ENCODE measurements at regions not wholly inside any gene's neighbourhood (a gene's known extent, or its start where the extent isn't known, plus 50 kb on each side); places are given as distances from the start of the nearest gene placed in this dataset.

DNA sequence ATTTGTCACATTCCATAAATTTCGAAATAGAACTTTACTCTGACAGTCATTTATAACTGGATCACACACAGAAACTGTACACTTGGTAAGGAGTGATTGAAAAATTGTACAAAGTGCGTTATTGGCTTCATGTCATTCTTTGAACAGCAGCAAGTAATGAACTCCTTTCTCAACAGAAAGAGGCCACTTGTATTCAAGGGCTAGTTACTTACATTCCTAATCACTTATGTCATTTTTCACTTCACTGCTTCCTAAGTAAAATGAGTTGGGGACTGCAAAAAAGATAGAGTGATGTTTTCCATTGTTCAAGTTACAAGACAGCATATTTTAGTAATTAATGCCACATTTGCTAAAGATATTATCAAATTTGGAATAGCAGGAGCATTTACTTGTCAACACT lies 893.2 kb downstream of the DTWD2 start:
- TF ChIP-seq, protein P1, sequence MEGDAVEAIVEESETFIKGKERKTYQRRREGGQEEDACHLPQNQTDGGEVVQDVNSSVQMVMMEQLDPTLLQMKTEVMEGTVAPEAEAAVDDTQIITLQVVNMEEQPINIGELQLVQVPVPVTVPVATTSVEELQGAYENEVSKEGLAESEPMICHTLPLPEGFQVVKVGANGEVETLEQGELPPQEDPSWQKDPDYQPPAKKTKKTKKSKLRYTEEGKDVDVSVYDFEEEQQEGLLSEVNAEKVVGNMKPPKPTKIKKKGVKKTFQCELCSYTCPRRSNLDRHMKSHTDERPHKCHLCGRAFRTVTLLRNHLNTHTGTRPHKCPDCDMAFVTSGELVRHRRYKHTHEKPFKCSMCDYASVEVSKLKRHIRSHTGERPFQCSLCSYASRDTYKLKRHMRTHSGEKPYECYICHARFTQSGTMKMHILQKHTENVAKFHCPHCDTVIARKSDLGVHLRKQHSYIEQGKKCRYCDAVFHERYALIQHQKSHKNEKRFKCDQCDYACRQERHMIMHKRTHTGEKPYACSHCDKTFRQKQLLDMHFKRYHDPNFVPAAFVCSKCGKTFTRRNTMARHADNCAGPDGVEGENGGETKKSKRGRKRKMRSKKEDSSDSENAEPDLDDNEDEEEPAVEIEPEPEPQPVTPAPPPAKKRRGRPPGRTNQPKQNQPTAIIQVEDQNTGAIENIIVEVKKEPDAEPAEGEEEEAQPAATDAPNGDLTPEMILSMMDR (IDR thresholded peaks at IDR 0.05), result no peak
- no peak for TF ChIP-seq EP300 (IDR thresholded peaks at IDR 0.05)
- TF ChIP-seq POLR2A (IDR thresholded peaks at IDR 0.05), result no peak
- TF ChIP-seq POLR2AphosphoS5 (IDR thresholded peaks at IDR 0.05), result no peak
